ENCODE measurements at regions not wholly inside any gene's neighbourhood (a gene's known extent, or its start where the extent isn't known, plus 50 kb on each side); places are given as distances from the start of the nearest gene placed in this dataset.

GRCh38 chr2:78561876-78562275 is 463.6 kb upstream of the REG3G start:
- no peak overlapping the region for H3K9ac ChIP-seq (ENCODE audit: low read depth, low read length)
- no peaks in the 10 kb centered on the region for H3K27me3 ChIP-seq (ENCODE audit: control insufficient read depth, insufficient read depth, low read length)
- no peaks in the 10 kb centered on the region for H3K9me1 ChIP-seq (ENCODE audit: insufficient read depth, low read length)
- no peak overlapping the region for H2BK5ac ChIP-seq (ENCODE audit: low read depth, low read length, poor library complexity, severe bottlenecking)
- dilution Hi-C loops (cut with HindIII; ENCODE audit: low sequenced_read_pairs, unreplicated experiment) (no loop called here), in situ Hi-C loops (cut with MboI; ENCODE audit: low sequenced_read_pairs) (no loop called here), intact Hi-C loops (cut with micrococcal nuclease) (no loop called here)
- ATAC-seq (ENCODE audit: low read depth) = no peak
- no peak overlapping the region for H4K91ac ChIP-seq (ENCODE audit: insufficient read depth, low read depth, low read length)
- H2AK5ac ChIP-seq (ENCODE audit: low read depth, low read length) = no peak overlapping the region
- POLR2A ChIA-PET (ENCODE audit: unreplicated experiment) = no interaction called here
- H3K56ac ChIP-seq (ENCODE audit: extremely low read depth, insufficient read depth, low read length) = no peak overlapping the region
- no peaks in the 10 kb centered on the region for H4K20me1 ChIP-seq (ENCODE audit: insufficient read depth, low read length)
- H3K79me1 ChIP-seq (ENCODE audit: low read depth in 1 of 2, low read length in 2 of 2) = no peaks in the 10 kb centered on the region
- no peaks in the 10 kb centered on the region for H3K4me1 ChIP-seq (ENCODE audit: control insufficient read depth, insufficient read depth, low read length)
- no peak overlapping the region for H3K14ac ChIP-seq (replicated peaks; ENCODE audit: low read depth, low read length)
- no peak overlapping the region for H3K4me3 ChIP-seq (ENCODE audit: insufficient read depth, low read depth, low read length)
- no peaks in the 10 kb centered on the region for H3K9me3 ChIP-seq (ENCODE audit: control insufficient read depth, insufficient read depth, low read length)
- no peak overlapping the region for H2AK9ac ChIP-seq (replicated peaks; ENCODE audit: low read depth, low read length, poor library complexity)
- H2BK15ac ChIP-seq (ENCODE audit: low read depth, low read length) = no peak overlapping the region
- BruUV-seq (replicated peaks) = no TSS peak
- H4K5ac ChIP-seq (ENCODE audit: low read depth, low read length) = no peak overlapping the region
- DNase-seq = no peak
- H3K4ac ChIP-seq (ENCODE audit: low read depth, low read length) = no peak overlapping the region
- H3K36me3 ChIP-seq (ENCODE audit: control insufficient read depth, insufficient read depth, low read length) = no peaks in the 10 kb centered on the region
- no peak overlapping the region for H4K8ac ChIP-seq (ENCODE audit: low read depth in 2 of 2, low read length in 2 of 2)
- TF ChIP-seq MAFK (IDR thresholded peaks at IDR 0.05; ENCODE audit: low read depth, low read length) (no peak), RCOR1 (IDR thresholded peaks at IDR 0.05; ENCODE audit: insufficient replicate concordance, low read length) (no peak), ELK1 (IDR thresholded peaks at IDR 0.05; ENCODE audit: borderline replicate concordance, low read depth, low read length) (no peak), MXI1 (IDR thresholded peaks at IDR 0.05; ENCODE audit: borderline replicate concordance, low read depth, low read length) (no peak), POLR2A (IDR thresholded peaks at IDR 0.05; ENCODE audit: low read depth, low read length) (no peak), NFE2L2 (IDR thresholded peaks at IDR 0.05; ENCODE audit: low read depth, low read length) (no peak), USF2 (IDR thresholded peaks at IDR 0.05; ENCODE audit: low read depth, low read length) (no peak), CTCF (conservative IDR thresholded peaks at IDR 0.05; ENCODE audit: low read depth, low read length) (no peak), CHD1 (IDR thresholded peaks at IDR 0.05; ENCODE audit: low read depth, low read length) (no peak), SMC3 (IDR thresholded peaks at IDR 0.05; ENCODE audit: low read depth, low read length) (no peak), MAZ (IDR thresholded peaks at IDR 0.05; ENCODE audit: borderline replicate concordance, low read depth, low read length) (no peak), RFX5 (IDR thresholded peaks at IDR 0.05; ENCODE audit: low read depth, low read length) (no peak), BHLHE40 (IDR thresholded peaks at IDR 0.05; ENCODE audit: low read depth, low read length) (no peak), FOS (IDR thresholded peaks at IDR 0.05; ENCODE audit: low read depth, low read length) (no peak), CEBPB (IDR thresholded peaks at IDR 0.05; ENCODE audit: low read depth, low read length) (no peak), RAD21 (IDR thresholded peaks at IDR 0.05; ENCODE audit: low read length) (no peak)
- H2BK20ac ChIP-seq (ENCODE audit: low read depth, low read length) = no peak overlapping the region
- H2AFZ ChIP-seq (replicated peaks; ENCODE audit: low read length, poor library complexity) = no peak overlapping the region
- no peak overlapping the region for H2BK120ac ChIP-seq (ENCODE audit: low read depth, low read length)
- no peak overlapping the region for H3K27ac ChIP-seq (ENCODE audit: insufficient read depth, low read length)
- no peak overlapping the region for H3K18ac ChIP-seq (ENCODE audit: low read depth, low read length)
- CTCF ChIA-PET = no interaction called here
- no peak overlapping the region for H3K23ac ChIP-seq (ENCODE audit: low read depth, low read length)
- no peak overlapping the region for H3K4me2 ChIP-seq (ENCODE audit: low read depth, low read length)

Data from IMR-90 (cell line).